Hematopoietic multipotent progenitor cell treated with erythropoietin and hydrocortisone succinate and interleukin-3 and kit ligand, for 6 days (in vitro differentiated cells): ENCODE measurements at regions not wholly inside any gene's neighbourhood (a gene's known extent, or its start where the extent isn't known, plus 50 kb on each side); places are given as distances from the start of the nearest gene placed in this dataset.
A peak's percentile ranks its signal among the peaks of the same experiment; 100 is the strongest.

Experiments
- DNase-seq: peaks from one replicate; pipeline ENCODE4 v3.0.0-alpha.2; 2015

DNA sequence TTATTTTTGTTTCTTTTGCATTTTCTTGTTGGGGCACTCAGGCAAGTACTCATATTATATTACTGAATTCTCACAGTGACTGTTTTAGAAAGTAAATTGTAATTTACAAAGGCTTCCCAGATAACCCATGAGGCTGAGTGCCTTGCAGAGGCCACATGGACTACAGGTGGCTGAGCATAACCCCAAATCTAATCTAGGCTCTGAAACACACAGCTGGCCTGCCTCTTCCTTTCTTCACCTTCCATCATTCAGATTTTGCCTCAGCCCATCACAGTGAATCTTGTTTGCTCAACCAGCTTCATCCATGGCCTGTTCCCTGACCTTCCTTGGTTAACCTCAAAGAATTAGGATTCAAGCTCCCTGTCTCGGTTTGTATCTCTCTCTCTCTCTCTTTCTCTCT lies 78.5 kb upstream of the PRDM11 start:
- no peak for DNase-seq

DNA sequence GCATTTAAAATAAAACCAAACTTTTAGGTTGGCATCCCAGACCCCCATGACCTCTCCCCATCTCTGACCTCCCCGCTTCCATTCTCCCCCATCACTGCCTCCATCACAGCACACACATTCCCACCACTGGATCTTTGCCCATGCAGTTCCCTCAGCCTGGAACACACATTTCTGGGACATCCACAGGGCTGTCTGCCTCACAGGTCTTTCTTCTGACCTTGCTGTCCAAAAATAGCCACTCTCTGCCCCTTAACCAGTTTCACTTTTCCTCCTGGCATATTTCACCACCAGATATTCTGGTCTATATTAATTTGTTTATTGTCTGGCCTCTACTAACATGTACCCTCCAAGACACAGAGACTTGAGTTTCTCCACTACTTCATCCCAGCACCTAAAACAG lies 75.2 kb upstream of the PRDM11 start:
- no peak for DNase-seq

DNA sequence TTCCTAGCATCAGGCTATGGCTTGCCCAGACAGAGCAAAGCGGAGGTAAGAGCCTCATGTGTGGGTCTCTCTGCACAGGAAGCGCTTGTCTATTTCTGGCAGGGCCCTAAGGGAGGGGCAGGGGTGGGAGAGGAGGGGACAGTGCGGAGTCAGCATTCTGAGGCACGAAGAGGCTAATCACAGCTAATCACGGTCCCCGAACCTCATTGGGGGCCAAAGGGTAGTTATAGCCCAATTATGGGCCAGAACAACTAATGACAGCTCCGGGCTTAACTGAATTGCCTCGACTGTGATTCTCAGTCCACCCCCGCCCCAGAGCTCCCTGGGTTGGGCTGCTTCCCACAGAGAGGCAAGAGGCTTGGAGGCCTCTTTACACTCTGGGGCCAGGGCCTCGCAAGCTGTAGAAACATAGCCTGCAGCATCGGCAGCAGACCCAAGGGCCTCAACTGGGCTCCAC lies 72.7 kb upstream of the PRDM11 start:
- no peak for DNase-seq

DNA sequence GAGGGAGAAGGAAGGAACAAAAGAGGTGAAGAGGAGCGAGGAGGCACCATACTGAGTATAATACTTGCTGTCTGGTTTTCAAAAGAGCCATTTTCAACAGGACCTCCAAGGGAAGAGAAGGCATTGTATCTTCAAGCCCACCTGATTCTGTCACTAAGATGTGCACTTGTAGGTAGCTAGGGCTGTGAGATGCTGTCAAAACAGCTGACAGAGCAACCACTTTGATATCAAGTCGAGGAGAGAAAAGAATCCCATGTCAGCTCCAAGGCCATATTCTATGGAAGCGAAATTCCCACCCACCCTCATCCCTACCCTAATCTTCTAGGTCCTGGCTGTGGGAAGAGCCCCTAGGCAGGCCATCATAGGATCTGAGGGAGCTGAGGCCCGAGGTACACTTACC lies 70.9 kb upstream of the PRDM11 start:
- DNase-seq, result no peak

DNA sequence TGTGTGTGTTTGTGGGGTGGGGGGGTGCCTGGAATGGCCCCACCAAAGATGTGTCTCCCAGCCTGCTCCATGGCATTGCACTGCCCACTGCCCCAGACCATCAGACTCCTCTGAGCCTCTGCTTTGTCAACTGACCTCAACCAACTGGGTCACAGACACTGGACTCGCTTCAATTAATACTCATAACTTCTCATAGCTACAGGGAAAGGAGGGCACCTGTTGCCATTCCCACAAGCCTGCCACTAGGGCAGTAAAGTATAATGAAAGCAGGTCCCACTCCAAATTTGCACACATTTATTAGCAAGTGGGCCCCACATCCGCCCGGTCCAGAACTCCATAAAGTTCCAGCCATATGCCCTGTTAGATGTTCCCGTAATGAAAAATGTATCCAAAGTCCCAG lies 70.5 kb upstream of the PRDM11 start:
- DNase-seq, result no peak

DNA sequence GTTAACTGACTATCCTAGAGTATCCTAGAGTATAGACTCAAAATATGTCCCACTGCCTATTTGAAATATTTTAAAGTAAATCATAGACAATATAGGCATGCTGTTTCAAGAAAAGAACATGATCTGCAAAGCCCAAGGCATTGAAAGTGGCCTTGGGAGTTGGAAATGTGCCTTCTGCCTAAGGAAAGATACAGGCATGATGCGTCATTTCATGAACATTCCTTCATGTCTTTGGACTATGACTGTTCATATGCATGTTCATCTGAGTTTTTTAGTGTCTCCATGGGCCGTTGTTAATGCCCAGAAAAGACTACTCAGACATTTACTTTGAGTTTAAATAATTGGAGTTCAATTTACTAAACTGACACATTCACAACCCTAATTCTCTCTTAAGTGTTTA lies 69.7 kb upstream of the PRDM11 start:
- no peak for DNase-seq

DNA sequence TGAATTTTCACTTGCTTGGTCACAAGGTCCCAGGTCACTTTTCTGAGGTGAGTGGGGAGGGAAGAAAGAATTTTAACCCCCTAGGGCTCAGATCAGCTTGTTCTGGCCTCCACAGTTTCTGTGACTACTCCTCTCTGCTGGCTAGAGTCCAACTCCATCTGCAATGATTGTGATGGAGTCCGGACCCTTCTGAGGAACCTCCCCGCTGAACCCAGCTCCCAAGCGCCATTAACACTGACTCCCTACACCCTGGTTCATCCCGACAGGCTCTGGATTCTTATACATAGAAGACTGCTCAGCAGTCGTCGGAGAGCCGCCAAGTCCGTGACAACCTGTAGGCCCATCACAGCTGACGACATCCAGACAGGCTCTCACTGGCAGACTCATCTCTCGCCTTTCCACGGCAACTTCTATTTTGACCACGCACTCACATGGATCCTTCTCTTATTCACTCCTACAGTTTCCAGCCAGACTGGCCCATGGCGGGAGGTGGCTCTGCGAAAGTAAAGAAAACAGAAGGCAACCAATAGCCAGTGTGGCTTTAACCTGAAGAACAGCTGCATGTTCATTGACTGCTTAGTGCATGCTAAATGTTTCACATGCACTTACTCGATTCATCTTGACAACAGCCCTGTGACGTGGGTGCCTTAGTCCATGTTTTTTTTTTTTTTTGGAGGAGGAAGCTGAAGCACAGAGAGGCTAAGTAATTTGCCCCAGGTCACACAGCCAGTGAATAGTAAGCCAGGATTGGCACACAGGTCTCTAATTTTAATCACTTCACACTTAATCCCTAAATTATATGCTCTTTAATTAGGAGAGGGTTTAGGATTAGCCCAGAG lies 68.0 kb upstream of the PRDM11 start:
- no peak for DNase-seq

DNA sequence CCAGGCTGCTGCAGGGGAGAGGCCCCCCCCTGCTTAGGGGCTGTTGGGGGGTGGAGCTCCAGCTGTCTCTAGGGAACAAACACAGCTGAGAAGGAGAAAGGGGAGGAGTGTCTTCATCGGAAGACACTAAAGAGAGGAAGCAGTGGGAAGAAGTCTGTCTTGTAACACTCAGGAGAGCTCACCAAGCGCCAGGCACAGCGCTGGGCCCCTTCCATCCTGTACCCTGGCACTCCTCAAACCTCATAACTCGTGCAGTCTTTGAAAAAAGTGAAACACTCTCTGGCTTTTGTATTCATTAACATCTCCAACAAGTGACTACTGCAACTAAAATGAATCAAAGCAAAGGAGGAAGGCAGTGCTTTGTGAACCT lies 67.4 kb upstream of the PRDM11 start:
- no peak for DNase-seq

DNA sequence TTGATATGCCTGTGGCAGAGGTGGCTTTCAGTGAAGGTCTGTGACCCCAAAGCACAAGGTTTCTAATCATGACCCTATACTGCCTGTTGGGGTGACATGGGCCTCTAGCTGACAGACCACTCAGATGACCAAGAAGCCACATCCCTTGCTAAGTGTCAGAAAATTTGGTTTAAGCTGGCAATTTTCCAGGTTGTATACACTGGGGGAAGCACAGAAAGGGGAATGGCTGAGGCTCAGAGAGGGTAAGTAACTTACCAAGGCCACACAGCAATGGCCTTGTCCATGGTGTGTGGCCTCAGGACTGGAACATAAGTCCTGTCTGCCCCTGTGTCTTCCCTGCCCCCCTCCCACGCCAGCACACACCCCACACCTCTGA lies 66.9 kb upstream of the PRDM11 start:
- DNase-seq, result no peak

DNA sequence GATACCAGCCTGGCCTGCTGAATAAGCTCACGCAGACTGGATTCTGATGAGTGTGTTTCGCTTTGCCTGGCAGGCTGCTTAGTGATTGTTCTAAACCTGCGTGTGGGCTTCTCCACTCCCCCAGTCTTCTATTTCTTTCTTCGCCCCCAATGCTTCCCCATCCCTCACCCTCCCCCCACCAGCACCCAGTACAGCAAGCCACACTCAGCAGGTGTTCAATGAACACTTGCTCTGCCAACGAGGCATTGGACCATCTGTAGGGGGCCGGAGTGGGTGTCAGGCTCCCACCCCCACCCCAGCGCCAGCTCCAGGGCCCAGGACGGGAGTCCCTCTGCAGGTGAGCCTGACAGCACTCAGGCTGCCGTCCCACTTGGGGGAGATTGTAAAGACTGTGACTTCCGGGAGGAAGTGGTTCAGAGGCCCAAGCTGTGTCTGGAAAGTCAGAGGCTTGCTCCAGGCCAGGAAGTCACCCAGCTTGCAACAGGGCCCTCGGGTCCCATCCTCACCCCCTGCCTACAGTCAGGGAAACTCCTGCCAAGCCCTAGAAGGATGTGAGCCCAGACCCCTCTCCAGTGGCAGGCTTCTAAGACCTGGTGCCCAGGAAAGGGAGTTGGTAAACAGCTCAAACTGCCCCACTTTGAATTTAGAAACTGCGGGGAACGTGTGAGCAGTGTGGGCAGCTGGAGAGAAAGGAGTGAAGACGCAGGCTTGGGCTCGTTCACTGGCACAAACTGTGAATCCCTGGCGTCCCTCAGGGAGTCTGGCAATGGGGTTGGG lies 66.3 kb upstream of the PRDM11 start:
- DNase-seq, result peak; percentile 47

DNA sequence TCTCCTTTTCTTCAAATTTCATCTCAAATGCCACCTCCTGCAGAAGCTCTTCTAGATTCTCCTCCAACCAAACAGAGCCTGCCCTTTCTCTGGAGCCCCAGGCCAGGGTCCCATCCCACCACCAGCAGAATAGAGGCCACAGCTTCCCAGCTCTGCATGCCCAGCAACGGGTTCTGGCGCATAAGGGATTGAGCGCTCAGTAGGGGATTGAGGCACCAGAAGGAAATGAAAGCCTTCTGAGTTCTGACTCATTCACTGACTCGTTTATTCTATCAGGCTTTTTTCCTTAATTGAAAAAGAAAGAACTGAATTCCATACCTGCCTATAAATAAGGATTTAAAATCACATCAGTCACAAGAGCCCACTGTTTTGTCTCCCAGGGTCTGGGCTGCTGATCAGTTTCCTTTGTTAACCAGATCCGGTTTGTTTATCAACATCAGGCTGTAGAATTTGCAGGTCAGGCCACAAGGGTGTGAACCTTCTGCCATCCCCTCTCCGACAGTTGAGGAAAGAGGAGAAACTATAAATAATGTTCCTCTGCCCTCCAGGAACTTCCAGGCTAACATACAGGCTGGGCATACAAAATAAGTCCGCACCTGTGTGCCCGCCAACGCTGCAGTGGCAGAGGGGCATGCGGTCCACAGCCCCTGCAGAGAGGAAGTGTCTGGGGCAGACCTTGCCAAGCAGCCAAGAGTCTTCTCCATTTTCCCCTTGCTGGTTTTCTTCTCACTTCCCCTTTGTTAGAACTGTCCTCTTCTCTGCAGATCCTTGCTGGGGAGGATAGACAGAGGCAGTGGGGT lies 63.5 kb upstream of the PRDM11 start:
- DNase-seq, result peak; percentile 48

DNA sequence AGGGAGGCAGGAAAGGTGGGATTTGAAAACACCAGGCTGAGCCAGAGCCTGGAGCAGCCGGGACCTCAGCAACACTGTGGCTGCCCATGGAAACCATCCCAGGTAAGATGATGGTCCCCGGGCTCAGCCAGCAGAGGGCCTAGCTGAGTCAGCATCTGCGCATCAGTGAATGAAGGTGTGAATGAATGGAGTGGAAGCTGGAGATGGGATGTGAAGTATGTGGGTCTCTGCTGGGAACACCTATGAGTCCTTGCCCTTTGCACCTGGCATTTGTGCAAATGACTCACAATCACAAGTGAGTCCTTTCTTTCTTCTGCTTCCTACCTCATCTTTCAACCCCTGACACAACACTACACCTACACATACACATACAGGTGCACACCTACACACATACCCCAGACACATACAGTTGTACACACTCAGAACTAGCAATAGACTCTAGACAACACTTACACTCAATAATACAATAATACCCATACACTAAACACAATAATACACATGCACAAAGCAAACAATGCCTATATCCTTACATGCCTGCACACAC lies 62.8 kb upstream of the PRDM11 start:
- peak; percentile 37 for DNase-seq

DNA sequence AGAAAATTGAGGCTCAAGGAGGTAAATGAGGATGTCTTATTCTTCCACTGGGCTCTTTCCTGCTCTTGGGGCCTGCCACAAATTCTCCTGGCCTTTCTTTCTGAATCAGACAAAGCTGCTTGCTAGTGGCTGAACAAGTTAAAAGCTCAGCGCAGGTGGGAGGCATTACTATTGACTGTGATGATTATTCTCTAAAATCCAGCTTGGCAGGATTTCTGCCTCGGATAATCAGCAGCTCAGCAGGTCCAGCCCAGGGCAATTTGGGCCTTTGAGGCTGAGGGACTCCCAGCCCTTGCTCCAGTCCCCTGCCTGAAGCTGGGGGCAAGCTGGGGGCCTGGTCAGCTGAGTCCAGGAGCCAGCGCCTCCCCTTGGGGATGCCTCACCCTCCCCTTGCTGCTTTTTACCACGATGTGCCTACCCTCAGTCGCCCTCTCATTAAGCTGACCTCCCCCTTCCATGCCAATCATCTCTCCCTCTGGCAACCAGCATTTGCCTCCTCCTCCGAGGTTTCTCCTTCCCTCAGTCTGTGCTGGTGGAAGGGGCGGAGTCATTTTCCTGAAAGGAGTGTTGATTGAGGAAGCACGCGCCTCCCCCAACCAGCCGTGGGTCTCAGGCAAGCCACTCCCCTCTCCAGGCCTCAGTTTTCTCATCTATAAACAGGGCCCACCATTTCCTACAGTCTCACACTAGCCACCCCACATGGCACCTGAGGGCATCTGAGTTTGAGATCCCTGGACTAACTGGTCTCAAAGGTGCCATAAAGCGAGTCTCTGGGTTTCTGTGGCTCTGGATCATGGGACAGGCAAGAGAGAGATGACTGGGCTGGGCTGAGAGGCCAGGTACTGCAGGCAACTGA lies 60.6 kb upstream of the PRDM11 start:
- no peak for DNase-seq

DNA sequence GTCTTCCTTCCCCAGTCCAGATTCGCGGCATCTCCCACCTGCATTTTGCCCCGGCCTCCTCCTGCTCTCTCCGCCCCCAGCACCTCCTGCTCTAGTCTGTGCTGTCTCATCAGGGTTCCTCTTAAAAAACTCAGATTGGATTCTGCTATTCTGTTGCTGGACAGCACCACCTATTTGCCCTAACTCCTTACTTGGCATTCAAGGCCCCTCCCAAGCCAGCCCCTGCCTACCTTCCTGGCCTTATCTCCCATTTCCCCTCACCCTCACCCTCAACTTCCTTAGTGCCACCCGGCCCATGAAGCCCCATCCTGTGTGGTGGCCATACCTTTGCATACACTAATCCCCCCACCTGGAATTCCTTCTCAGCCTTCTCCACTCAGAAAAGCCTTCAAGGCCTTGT lies 59.9 kb upstream of the PRDM11 start:
- DNase-seq, result no peak

DNA sequence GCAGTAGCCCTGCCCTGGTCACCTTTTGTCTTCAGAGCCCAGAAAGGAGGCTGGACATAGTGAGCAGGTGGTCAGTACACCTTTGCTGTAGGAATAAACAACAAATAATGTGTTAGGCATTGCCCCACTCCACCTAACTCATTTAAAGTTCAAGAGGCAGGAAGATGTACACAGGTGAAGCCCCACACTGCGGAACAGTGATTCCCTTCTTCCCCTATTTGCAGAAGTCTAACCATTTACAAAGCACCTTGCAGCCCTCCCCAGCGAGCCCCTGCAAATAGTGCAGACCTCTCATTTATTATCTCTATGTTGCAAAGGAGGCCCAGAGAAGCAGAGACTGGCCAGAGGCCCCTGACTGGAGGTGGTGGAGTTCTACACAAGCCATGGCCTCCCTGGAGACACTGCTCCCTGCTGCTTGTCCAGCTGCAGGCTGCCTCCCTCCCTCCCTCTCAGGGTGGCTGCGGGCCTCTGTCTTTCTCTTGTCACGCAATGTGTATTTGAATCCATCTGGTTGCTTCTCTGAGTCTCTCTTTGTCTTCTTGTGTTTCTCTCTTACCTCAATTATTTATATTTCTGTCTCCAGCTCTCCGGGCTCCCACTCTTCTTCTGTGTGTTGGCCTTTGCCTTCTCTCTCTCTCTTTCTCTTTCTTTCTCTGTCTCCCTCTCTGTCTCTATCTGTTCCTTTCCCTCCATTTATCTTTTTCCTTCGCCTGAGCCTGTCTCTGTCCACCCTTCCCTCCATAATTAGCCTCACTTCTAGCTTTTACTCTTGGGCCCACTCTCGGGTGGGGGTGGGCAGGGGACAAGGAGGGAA lies 59.1 kb upstream of the PRDM11 start:
- no peak for DNase-seq

DNA sequence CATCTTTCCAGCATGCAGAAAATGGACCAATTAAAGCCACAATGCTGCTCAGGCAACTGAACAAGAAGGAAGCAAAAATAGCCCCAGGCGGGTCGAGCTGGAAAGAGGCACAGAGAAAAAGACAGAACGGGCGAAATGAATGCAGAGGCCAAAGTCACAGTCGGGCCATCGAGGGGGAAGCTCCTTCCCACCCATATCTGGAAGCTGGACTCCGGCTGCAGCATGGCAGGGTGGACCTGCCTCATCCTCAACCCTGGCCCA lies 58.6 kb upstream of the PRDM11 start:
- no peak for DNase-seq

DNA sequence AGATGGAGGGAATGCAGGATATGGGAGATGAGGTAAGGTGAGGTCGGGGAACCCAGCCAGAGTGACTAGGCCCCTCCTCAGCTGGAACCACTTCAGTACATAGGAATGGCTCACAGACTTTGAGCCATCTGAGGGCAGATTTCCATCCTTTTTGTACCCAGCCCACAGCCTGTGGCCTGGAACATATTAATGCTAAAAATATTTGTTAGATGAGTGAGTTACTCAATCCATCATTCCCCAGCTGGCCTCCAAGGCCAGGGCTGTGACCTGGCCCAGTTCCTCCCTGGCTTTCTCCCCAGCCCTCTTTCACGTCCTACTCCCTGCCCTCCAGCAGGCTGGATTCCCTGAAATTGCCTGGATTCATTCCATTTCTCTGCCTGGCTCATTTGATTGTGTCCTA lies 57.2 kb upstream of the PRDM11 start:
- no peak for DNase-seq

DNA sequence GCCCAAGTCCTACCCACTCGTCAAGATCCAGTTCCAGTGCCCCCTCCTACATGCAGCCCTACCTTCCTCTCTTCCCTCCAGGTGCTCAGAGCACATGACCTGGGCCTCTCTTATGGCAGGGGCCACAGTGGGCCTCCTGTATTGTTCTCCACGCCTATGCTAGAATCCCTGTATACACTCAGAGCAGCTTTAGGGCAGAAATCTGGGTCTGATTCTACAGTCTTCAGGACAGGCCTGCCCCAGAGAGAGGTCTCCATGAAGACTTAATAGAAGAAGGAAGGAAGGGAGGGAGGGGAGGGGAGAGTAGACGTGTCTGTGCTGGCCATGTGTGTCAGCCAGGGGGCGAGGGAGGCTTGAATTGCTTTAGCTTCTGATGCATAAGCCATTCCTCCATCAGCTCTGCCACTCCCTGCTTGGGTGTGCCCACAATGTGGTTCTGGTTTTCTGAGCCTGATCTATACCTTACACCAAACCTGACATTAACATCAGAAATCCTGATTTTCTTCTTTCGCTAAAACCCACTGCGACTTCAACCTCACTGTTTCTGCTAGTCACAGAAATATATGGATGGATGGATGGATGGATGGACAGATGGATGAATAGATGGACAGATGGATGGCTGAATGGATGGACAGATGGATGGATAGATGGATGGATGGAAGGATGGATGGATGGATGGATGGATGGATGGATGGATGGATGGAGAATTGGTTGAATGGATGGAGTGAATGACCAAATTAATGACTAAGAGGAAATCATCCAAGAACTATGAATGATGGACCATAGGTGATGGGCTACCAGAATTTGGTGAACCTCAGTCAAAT lies 56.6 kb upstream of the PRDM11 start:
- peak; percentile 76 for DNase-seq

DNA sequence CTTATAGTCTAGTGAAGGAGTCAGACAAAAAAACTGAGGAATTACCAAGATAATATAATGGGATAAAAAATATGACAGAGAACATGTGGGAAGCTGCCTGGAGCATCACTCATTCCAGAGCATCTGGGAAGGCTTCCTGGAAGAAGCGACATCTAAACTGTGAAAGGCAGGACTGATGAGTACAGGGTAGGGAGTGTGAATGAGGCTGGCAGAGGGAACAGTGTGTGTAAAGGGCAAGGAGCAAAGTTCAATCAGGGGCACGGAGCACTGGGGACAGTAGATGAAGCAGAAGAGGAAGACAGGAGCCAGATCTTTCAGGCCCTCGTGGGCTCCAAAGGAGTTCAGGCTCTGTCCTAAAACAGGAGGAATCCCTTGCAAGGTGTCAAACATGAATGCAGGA lies 55.8 kb upstream of the PRDM11 start:
- no peak for DNase-seq

DNA sequence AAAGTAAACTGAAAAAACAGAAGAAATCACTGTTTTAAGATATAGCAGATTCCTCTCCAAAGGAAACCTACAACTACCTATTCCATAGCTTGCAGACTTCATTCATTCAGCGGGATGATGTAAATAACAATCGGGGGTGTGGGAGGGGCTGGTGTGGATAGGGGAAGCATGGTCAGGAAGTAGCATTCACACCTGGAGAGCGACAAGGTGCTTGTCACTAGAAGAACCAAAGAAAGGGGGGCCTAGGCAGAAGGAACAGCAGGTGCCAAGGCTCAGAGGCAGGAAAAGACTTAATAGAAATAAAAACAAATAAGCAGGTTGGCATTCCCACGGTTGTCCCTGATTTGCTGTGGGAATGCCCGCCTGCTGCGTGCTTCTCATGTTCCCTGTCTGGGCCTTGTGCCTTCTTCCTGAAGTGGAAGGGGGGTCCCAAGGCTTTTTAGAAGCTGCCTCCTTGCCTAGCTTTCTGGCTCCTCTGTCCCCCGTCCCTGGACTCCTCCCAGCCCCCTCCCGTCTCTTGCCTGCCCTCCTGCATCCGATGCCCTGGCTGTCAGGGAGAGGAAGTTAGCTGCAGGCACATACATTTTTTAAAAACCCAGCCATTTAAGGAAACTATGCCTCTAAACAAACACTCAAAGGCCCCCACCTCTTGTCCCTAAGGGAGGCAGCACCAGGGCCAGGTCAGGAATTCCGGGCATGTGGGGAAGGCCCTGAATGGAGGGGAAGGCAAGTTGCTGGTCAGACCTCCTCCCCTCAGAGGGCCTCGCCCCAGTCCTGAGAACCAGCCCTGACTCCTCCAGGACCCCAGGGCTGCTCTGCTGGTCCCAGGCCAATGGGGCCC lies 54.7 kb upstream of the PRDM11 start:
- DNase-seq, result no peak
